Panc1 (cell line): ENCODE measurements at regions not wholly inside any gene's neighbourhood (a gene's known extent, or its start where the extent isn't known, plus 50 kb on each side); places are given as distances from the start of the nearest gene placed in this dataset.

ENCODE experiments used
- ATAC-seq: fragments of 200-7000 bp; cut with Tn5 transposase; 2 replicates; pipeline ENCODE4 v1.9.1; 2020; ENCODE audit warnings: mild to moderate bottlenecking, moderate library complexity
- BruUV-seq: library from RNA; stranded (reverse); fragments of 400-500 nt; replicated peaks from 2 replicates; lab custom pipeline; 2021; lab: Mats Ljungman, UMichigan
- CTCF ChIA-PET: fragments of 300-600 bp; sonication (Branson Sonifier 250); formaldehyde crosslinking; loops from one replicate; lab custom pipeline; 2022; ENCODE audit warnings: antibody characterized with exemption; lab: Charles Lee
- POLR2A ChIA-PET: fragments of 300-600 bp; sonication (Branson Sonifier 250); formaldehyde crosslinking; loops from one replicate; lab custom pipeline; 2022; ENCODE audit warnings: antibody characterized with exemption; lab: Charles Lee
- DNase-seq: peaks from one replicate; pipeline ENCODE4 v3.0.0-alpha.2; 2010; ENCODE audit warnings: low read depth, low spot score
- H3K27ac ChIP-seq: 2 replicates; pipeline ENCODE4 v1.5.1; 2011; ENCODE audit warnings: mild to moderate bottlenecking, low read length, inconsistent platforms
- H3K27me3 ChIP-seq: fragments of 200-500 bp; sonication (Bioruptor generic); 2 replicates; pipeline ENCODE4 v1.6.0; 2014; ENCODE audit warnings: low read length, inconsistent platforms; ENCODE audit not compliant: control insufficient read depth, insufficient read depth
- H3K36me3 ChIP-seq: fragments of 200-500 bp; sonication (Bioruptor generic); 2 replicates; pipeline ENCODE4 v1.5.1; 2014; ENCODE audit warnings: inconsistent platforms, mild to moderate bottlenecking, low read length, moderate library complexity; ENCODE audit not compliant: control insufficient read depth, insufficient read depth
- H3K4me1 ChIP-seq: 2 replicates; pipeline ENCODE4 v1.5.1; 2011; ENCODE audit warnings: inconsistent platforms, mild to moderate bottlenecking, low read length, moderate library complexity; ENCODE audit not compliant: control insufficient read depth, insufficient read depth
- H3K4me3 ChIP-seq, 2 experiments: 2 replicates each; pipeline ENCODE4 v1.5.1; 2011 to 2012; ENCODE audit warnings: low read depth in 2 of 2, low read length in 2 of 2, mild to moderate bottlenecking in 2 of 2, inconsistent platforms in 1 of 2, moderate library complexity in 1 of 2
- H3K9me3 ChIP-seq: fragments of 200-500 bp; sonication (Bioruptor generic); 2 replicates; pipeline ENCODE4 v1.5.1; 2014; ENCODE audit warnings: low read depth, mild to moderate bottlenecking, inconsistent platforms, low read length, moderate library complexity; ENCODE audit not compliant: control insufficient read depth, insufficient read depth
- CTCF ChIP-seq: fragments of 450-650 bp; IDR thresholded peaks from 2 replicates; pipeline ENCODE4 v1.5.1; 2017; ENCODE audit warnings: mild to moderate bottlenecking
- POLR2AphosphoS5 ChIP-seq: IDR thresholded peaks from 2 replicates; pipeline ENCODE4 v1.6.1; 2012; ENCODE audit warnings: mild to moderate bottlenecking, low read depth, low read length, moderate library complexity
- REST ChIP-seq, 2 experiments: IDR thresholded peaks; 2 replicates each; pipeline ENCODE4 v1.6.1; 2011 to 2012; ENCODE audit warnings: low read depth in 2 of 2, control low read depth in 1 of 2, low read length in 1 of 2, mild to moderate bottlenecking in 1 of 2, moderate library complexity in 1 of 2; ENCODE audit not compliant: insufficient read depth in 1 of 2
- SIN3A ChIP-seq: IDR thresholded peaks from 2 replicates; pipeline ENCODE4 v1.6.1; 2012; ENCODE audit warnings: low read depth, mild to moderate bottlenecking, low read length, moderate library complexity, borderline replicate concordance; ENCODE audit not compliant: insufficient read depth
- TCF7L2 ChIP-seq: IDR thresholded peaks from 2 replicates; pipeline ENCODE4 v1.6.1; 2011; ENCODE audit warnings: mild to moderate bottlenecking, low read depth, low read length, inconsistent platforms
- in situ Hi-C: cut with HindIII; loops from 2 replicates; pipeline ENCODE4 v1.10.0; 2016; ENCODE audit warnings: low sequenced_read_pairs, low pct_unique_long_range_greater_than_20kb
- intact Hi-C: fragments of 100-400 bp; cut with micrococcal nuclease; formaldehyde crosslinking; loops from one replicate; pipeline ENCODE4 v1.10.0; 2022; ENCODE audit not compliant: unreplicated experiment

GRCh38 chr10:78566284-78567111 lies 502.3 kb upstream of the ZMIZ1 start:
- Histone ChIP-seq H3K36me3 (no peaks in the 10 kb centered on the region), H3K4me3 (no peak overlapping the region), H3K27ac (no peak overlapping the region), H3K27me3 (peaks cover 24% of the 10 kb centered on the region), H3K4me1 (no peaks in the 10 kb centered on the region), H3K9me3 (no peaks in the 10 kb centered on the region)
- in situ Hi-C loops = no loop called here
- ChIA-PET CTCF (no interaction called here), POLR2A (interaction anchor here (0.6 kb wide), 1 partner anchor 14 kb away, joined by 3 read pairs; no protein-coding TSS in a partner anchor)
- ATAC-seq (no peak), DNase-seq (no peak)
- intact Hi-C loops = no loop called here
- BruUV-seq = no TSS peak
- TF ChIP-seq CTCF (no peak), TCF7L2 (no peak)

GRCh38 chr10:78567680-78568455 lies 500.9 kb upstream of the ZMIZ1 start:
- Histone ChIP-seq H3K27ac (no peak overlapping the region), H3K27me3 (peaks cover 20% of the 10 kb centered on the region), H3K4me3 (no peak overlapping the region), H3K36me3 (no peaks in the 10 kb centered on the region), H3K4me1 (no peaks in the 10 kb centered on the region), H3K9me3 (no peaks in the 10 kb centered on the region)
- ChIA-PET POLR2A (no interaction called here), CTCF (no interaction called here)
- in situ Hi-C loops (no loop called here), intact Hi-C loops (no loop called here)
- no peak for TF ChIP-seq CTCF
- no peak for TF ChIP-seq POLR2AphosphoS5
- TF ChIP-seq SIN3A = no peak
- no peak for TF ChIP-seq TCF7L2
- TF ChIP-seq REST (IDR thresholded peaks at IDR 0.05; ENCODE audit: insufficient read depth in 1 of 2, low read depth in 2 of 2, low read length in 1 of 2) = no peak
- DNase-seq = no peak
- BruUV-seq = no TSS peak
- ATAC-seq = no peak
